Smooth muscle cell (in vitro differentiated cells): ENCODE measurements at regions not wholly inside any gene's neighbourhood (a gene's known extent, or its start where the extent isn't known, plus 50 kb on each side); places are given as distances from the start of the nearest gene placed in this dataset.

ENCODE experiments used
- DNase-seq: peaks from one replicate; lab custom pipeline; 2025; ENCODE audit not compliant: unreplicated experiment; lab: John Stamatoyannopoulos, UW
- H2AFZ ChIP-seq: fragments of 200-600 bp; sonication (generic); 2 replicates; pipeline ENCODE4 v1.6.0; 2016; ENCODE audit warnings: antibody characterized with exemption, low read depth, mild to moderate bottlenecking
- H3F3A ChIP-seq: fragments of 200-600 bp; sonication (generic); 2 replicates; pipeline ENCODE4 v1.6.0; 2017; ENCODE audit warnings: antibody characterized with exemption, low read depth
- H3K27ac ChIP-seq: fragments of 200-600 bp; sonication (generic); 2 replicates; pipeline ENCODE4 v1.5.1; 2016; ENCODE audit warnings: low read depth, mild to moderate bottlenecking
- H3K27me3 ChIP-seq: fragments of 200-600 bp; sonication (generic); 2 replicates; pipeline ENCODE4 v1.6.1; 2016; ENCODE audit warnings: low read depth, mild to moderate bottlenecking
- H3K36me3 ChIP-seq: fragments of 200-600 bp; sonication (generic); 2 replicates; pipeline ENCODE4 v1.5.1; 2016; ENCODE audit warnings: low read depth
- H3K4me1 ChIP-seq: fragments of 200-600 bp; sonication (generic); 2 replicates; pipeline ENCODE4 v1.5.1; 2016; ENCODE audit warnings: low read depth
- H3K4me2 ChIP-seq: fragments of 200-600 bp; sonication (generic); 2 replicates; pipeline ENCODE4 v1.6.0; 2016; ENCODE audit warnings: mild to moderate bottlenecking
- H3K4me3 ChIP-seq: fragments of 200-600 bp; sonication (generic); 2 replicates; pipeline ENCODE4 v1.5.1; 2016; ENCODE audit warnings: mild to moderate bottlenecking
- H3K79me2 ChIP-seq: fragments of 200-600 bp; sonication (generic); 2 replicates; pipeline ENCODE4 v1.6.0; 2016; ENCODE audit warnings: low read depth, mild to moderate bottlenecking
- H3K9ac ChIP-seq: fragments of 200-600 bp; sonication (generic); 2 replicates; pipeline ENCODE4 v1.6.0; 2016; ENCODE audit warnings: low read depth
- H3K9me3 ChIP-seq: fragments of 200-600 bp; sonication (generic); replicated peaks from 2 replicates; pipeline ENCODE4 v1.5.1; 2016; ENCODE audit warnings: low read depth
- H4K20me1 ChIP-seq: fragments of 200-600 bp; sonication (generic); 2 replicates; pipeline ENCODE4 v1.6.0; 2016; ENCODE audit warnings: low read depth
- WGBS: methylation state at CpG from one replicate; pipeline ENCODE4 v1.1.7; 2016; ENCODE audit warnings: low lambda C conversion rate; 5-methylcytosine and 5-hydroxymethylcytosine counted together
- TF ChIP-seq, protein P1 (sequence below): fragments of 200-600 bp; sonication (generic); IDR thresholded peaks from 2 replicates; pipeline ENCODE4 v1.5.1; 2017; ENCODE audit warnings: borderline replicate concordance, mild to moderate bottlenecking, antibody characterized with exemption; ENCODE audit not compliant: insufficient read depth, poor library complexity, severe bottlenecking

DNA sequence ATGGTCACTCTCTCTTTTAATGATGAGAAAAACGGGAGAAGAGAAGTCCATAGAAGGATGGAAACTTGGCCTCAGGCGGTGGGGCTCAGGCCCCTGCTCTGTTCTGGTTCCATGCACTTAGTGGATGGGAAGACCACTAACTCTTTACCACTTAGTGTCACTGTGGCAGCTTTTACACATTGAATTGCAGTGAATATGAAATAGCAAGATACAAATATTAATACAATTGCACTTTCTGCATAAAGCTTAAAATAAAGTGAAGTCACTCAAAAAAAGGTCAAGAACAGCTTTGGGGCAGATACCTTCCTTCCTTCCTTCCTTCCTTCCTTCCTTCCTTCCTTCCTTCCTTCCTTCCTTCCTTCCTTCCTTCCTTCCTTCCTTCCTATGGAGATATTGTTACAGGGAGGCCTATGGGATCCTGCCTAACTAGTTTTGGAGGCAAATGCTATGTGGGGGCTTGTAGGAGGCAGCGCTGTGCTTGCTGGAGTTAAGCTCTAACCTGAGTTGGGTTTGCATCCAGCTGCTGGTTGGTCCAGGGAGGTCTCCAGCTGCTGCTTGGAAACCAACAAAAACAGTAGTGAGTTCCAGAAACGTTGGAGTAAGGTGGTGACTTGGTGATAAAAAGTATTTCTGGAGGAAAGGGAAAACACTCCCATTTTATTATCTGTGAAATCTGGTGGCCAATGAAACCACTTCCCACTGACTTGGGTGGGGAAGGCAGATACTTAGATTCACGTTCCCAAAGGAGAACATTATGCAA is 62.3 kb upstream of the NKX2-2 start:
- H3K27ac ChIP-seq: no peak overlapping the region
- H3F3A ChIP-seq: no peaks in the 10 kb centered on the region
- peaks cover 35% of the 10 kb centered on the region for H3K27me3 ChIP-seq
- H3K4me3 ChIP-seq: no peak overlapping the region
- H3K36me3 ChIP-seq: no peaks in the 10 kb centered on the region
- H4K20me1 ChIP-seq: no peaks in the 10 kb centered on the region
- H2AFZ ChIP-seq: no peak overlapping the region
- no peak overlapping the region for H3K4me2 ChIP-seq
- 61% methylated on average over 5 of the region's 5 CpGs for WGBS
- H3K9ac ChIP-seq: no peak overlapping the region
- DNase-seq: no peak
- no peaks in the 10 kb centered on the region for H3K9me3 ChIP-seq
- H3K4me1 ChIP-seq: no peaks in the 10 kb centered on the region
- no peaks in the 10 kb centered on the region for H3K79me2 ChIP-seq
- TF ChIP-seq, protein P1, sequence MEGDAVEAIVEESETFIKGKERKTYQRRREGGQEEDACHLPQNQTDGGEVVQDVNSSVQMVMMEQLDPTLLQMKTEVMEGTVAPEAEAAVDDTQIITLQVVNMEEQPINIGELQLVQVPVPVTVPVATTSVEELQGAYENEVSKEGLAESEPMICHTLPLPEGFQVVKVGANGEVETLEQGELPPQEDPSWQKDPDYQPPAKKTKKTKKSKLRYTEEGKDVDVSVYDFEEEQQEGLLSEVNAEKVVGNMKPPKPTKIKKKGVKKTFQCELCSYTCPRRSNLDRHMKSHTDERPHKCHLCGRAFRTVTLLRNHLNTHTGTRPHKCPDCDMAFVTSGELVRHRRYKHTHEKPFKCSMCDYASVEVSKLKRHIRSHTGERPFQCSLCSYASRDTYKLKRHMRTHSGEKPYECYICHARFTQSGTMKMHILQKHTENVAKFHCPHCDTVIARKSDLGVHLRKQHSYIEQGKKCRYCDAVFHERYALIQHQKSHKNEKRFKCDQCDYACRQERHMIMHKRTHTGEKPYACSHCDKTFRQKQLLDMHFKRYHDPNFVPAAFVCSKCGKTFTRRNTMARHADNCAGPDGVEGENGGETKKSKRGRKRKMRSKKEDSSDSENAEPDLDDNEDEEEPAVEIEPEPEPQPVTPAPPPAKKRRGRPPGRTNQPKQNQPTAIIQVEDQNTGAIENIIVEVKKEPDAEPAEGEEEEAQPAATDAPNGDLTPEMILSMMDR: no peak

DNA sequence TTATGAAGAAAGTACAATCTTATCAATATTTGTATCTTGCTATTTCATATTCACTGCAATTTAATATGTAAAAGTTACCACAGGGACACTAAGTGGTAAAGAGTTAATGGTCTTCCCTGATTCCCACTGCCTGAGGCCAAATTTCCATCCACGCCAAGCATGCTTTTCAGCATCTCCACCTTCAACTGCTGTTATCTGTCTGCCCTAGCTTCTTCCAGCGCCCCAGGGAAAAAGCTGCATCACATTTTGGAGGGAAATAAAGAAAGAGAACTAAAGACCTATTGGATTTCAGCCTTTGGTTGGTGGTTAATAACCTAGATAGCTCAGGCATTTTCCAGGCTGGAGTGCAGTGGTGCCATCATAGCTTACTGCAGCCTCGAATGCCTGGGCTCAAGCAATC is 61.3 kb upstream of the NKX2-2 start:
- Histone ChIP-seq H3K9ac (no peak overlapping the region), H4K20me1 (no peaks in the 10 kb centered on the region), H3K79me2 (no peaks in the 10 kb centered on the region), H3K4me3 (no peak overlapping the region), H3F3A (no peaks in the 10 kb centered on the region), H3K36me3 (no peaks in the 10 kb centered on the region), H2AFZ (no peak overlapping the region), H3K27me3 (peaks cover 31% of the 10 kb centered on the region), H3K4me1 (no peaks in the 10 kb centered on the region), H3K4me2 (no peak overlapping the region), H3K27ac (no peak overlapping the region), H3K9me3 (no peaks in the 10 kb centered on the region)
- WGBS: 74% methylated on average over 3 of the region's 3 CpGs
- no peak for DNase-seq
- TF ChIP-seq, protein P1: no peak

DNA sequence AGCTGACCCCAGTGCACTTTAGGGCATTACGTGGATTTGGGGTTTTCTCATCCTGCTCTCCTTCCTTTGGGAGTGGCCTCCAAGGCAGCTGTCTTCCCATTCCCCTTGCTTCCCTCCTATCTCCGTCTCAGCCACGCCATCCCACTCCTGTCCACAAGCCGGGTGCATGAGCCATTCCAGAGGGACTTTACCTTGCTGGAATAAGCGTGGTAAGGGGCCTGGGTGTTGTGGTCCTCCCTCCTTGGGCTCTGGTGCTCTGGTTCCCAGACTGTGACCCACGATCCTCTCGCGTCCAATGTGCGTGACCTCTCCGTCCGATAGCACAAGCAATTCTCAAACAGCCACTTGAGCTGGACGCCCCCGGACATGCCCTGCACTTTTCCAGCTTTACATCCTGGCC is 60.6 kb upstream of the NKX2-2 start:
- Histone ChIP-seq H3K4me1 (no peaks in the 10 kb centered on the region), H3K4me2 (no peak overlapping the region), H2AFZ (no peak overlapping the region), H3K79me2 (no peaks in the 10 kb centered on the region), H3K27me3 (peaks cover 37% of the 10 kb centered on the region), H4K20me1 (no peaks in the 10 kb centered on the region), H3K36me3 (no peaks in the 10 kb centered on the region), H3K27ac (no peak overlapping the region), H3F3A (no peaks in the 10 kb centered on the region), H3K9me3 (no peaks in the 10 kb centered on the region), H3K9ac (no peak overlapping the region), H3K4me3 (no peak overlapping the region)
- DNase-seq: no peak
- TF ChIP-seq, protein P1: no peak
- 88% methylated on average over 13 of the region's 13 CpGs for WGBS

DNA sequence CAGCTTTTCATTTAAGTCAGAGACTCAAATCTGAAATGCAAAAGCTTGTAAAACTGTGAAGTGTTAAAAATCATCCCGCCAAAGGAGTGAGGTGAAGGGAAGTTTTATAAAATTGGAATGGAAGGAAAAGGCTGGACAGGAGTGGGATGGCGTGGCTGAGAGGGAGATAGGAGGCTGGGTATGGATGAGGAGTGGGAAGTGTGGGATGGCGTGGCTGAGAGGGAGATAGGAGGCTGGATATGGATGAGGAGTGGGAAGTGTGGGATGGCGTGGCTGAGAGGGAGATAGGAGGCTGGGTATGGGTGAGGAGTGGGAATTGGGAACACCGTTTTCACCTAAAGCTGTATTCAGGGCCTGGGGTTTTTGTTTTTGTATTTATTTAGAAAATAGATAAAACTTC is 59.4 kb upstream of the NKX2-2 start:
- Histone ChIP-seq H3K27me3 (peaks cover 38% of the 10 kb centered on the region), H3F3A (no peaks in the 10 kb centered on the region), H3K9ac (no peak overlapping the region), H3K4me3 (no peak overlapping the region), H3K4me1 (no peaks in the 10 kb centered on the region), H3K4me2 (no peak overlapping the region), H3K27ac (no peak overlapping the region), H3K36me3 (no peaks in the 10 kb centered on the region), H2AFZ (no peak overlapping the region), H3K9me3 (no peaks in the 10 kb centered on the region), H4K20me1 (no peaks in the 10 kb centered on the region), H3K79me2 (no peaks in the 10 kb centered on the region)
- WGBS: 70% methylated on average over 5 of the region's 5 CpGs
- TF ChIP-seq, protein P1: no peak
- no peak for DNase-seq
